ENCODE measurements at regions not wholly inside any gene's neighbourhood (a gene's known extent, or its start where the extent isn't known, plus 50 kb on each side); places are given as distances from the start of the nearest gene placed in this dataset.
"Not testable (repeated sequence)": the region's sequence is repeated elsewhere in the genome, so short reads cannot be mapped to it uniquely, and the experiment has no call there.

DNA sequence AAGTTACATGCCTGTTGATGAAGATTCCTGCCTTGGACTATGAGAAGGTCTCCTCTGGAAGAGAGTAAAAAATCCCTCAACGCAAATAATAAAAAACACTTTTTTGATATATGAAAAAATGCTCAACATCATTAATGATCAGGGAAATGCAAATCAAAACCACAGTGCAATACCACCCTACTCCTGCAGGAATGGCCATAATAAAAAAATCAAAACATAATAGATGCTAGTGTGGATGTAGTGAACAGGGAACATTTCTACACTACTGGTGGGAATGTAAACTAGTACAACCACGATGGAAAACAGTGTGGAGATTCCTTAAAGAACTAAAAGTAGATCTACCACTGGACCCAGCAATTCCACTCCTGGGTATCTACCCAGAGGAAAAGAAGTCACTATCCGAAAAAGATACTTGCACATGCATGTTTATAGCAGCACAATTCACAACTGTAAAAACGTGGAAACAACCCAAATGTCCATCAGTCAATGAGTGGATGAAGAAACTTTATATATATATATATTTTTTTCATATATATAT, 352.1 kb downstream of the SOX9 start:
- not testable (repeated sequence) for DNase-seq (ENCODE audit: low spot score)

DNA sequence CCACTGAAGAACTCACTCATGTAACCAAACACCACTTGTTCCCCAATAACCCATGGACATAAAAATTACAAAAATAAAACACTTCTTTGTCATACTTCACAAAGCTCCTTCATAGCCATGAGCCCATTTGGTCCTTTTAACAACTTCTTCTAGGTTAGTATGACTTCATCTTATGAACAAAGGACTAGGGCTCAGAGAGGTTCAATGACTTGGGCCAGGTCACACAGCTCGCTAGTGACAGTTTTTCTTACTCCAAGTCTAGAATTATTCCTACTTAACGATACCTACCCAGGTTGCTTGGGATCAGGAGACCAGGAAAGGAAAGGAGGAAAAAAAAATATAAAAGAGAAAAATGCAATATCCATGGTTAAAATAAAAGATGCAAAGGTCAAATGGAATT, 353.4 kb downstream of the SOX9 start:
- no peak for DNase-seq (ENCODE audit: low spot score)

DNA sequence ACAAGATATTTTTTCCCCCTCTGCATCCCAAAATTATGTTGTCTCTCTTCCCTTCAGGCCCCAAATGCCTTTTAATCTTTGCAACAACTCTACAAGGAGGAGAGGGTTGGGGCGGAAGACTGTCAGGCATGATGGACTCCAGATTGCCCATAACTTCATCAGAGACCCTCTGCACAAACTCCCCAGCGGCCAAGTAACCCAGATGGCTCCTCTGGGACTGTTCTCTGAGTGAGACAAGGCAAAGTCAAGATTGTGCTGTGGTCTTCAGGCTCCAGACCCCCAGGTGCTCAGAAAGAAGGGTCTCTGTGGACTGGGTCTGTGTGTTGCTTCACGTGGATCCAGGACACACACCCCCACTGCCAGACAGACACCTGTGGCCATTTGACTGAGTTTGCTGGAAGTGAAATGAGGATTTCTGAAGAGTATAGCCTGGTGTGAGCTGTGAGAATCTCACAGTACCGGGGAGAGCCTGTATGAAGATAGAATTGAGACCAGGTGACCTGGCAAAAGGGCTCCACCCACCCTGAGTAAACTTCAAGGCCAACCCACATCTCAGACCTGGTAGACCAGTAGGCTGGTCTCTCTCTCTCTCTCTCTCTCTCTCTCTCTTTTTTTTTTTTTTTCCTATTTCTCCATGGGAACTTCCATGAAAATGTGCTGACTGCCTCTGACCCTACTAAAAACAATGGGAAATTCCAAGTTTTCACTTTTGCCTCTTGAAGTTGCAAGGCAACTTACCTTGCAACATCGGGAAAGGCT, 354.1 kb downstream of the SOX9 start:
- DNase-seq (ENCODE audit: low spot score): no peak

DNA sequence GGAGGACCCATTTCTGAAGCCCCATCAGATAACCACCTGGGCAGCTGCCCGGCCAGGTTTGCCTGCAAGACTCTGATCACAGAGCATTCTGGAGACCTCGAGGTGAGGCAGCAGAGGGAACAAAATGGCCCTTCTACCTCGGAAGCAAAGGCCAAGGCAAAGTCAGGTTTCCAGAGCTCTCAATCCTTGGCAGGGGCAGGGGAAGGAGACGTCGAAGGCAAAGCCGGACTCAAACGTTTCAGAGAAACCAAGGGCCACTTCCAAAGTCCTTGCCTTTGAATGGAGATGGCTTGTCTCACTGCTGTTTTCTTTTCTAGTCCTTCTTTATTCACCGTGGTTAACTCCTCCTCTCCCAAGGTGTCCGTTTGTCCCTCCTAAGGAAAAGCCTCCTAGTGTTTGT, 355.3 kb downstream of the SOX9 start:
- no peak for DNase-seq (ENCODE audit: low spot score)

DNA sequence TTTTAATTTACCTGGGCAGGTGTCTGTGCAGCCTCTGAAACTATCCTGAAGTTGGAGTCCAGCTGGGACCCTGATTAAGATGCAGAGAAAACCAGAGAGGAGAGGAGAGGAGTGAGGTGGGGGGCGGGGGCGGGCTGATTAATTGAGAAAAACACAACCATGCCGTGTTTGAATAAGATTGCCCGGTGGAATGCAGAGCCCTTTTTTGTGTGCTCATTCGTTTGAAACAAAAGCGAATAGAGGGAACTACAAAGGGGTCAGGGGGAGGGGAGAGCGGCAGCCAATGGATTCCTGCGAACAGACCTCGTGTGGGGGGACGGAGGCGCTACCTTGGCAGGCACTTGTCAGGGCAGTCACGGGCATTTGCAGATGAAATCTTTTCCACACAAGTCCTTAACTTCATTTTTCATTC, 355.8 kb downstream of the SOX9 start:
- DNase-seq (ENCODE audit: low spot score): no peak

DNA sequence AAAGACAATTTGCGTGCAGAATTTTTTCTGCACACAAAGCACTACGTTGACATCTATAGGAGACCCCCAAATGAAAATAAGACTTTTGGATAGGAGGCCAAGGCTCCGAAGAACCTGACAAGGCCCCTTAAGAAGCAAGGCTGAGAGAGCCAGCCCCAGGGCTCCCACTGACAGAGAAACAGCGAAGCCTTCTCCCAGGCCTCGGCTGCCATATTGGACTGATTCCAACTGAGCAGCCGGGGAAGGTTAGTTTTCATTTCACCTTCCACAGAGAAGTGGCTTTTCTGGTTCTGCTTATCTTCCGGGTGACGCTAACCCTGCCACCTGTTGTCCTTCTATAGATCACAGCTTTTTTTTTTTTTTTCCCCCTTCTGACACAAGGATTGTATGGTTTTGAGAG, 356.7 kb downstream of the SOX9 start:
- no peak for DNase-seq (ENCODE audit: low spot score)

DNA sequence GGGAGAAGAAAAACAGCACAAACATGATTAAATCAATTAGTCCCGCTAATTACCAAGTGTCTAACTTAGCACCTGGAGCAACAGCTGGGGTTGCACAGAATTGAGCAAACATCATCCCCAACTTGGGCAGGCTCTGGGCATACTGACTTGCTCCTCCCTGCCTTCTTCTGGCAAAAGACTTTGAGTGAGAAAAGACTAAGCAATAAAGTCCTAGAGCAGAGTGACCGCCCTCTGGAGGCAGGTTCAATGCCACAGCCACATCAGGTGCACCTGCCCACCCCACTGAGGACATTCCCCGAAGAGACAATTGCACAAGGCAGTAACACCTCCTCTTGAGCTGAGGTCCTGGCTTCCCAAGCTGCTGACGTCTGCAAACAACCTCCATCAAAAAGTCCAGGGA, 358.3 kb downstream of the SOX9 start:
- DNase-seq (ENCODE audit: low spot score): no peak

DNA sequence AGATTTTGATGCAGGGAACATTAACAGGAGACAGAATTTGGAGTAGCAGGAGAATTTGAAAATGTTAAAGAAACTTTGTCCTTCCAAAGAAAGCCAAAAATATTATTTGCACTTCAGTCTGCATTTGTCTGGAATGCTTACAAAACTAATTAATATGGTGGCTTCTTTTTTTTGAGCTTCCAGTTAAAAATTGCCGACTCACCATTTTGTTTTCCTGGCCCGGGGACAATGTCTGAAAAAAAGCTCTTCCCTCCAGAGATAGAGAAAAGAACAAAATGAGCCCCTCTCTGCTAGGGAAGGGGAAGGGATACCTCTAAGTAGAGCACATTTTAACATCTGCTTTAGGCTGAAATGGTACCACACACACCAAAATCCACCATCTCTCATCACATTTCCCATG, 360.8 kb downstream of the SOX9 start:
- no peak for DNase-seq (ENCODE audit: low spot score)

DNA sequence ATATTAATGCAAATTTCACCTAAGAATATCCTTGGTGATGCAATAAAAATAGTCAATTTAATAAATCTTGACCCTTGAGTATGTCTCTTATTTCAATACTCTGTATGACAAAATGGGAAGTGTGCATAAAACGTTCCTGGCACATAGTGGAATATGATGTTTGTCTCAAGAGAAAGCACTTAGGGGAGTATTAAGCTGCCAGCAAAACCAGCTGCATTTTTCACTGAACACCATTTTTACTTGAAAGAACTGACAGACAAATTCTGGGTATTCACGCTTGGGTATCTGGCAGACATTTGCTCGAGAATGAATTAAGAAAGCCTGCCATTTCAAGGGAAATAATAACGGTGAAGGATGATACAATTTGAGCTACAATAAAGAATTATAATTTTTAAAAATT, 364.8 kb downstream of the SOX9 start:
- no peak for DNase-seq (ENCODE audit: low spot score)

DNA sequence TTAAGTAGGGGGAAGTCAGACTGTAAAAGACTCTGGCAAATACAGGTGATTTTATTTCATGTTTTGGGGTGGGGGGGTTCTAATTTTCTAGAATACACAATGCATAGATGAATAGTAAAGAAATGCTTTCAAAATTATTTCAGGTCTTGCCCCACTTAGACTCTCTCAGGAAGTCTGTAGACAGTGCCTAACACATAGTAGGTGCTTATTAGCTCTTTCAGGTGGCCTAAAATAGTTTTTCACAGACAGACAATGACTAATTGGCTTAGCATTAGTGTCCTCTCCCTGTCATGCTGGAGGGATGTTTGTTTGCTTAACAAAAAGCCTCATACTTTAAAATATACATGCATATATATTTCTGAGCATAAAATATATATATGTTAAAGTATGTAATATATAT, 366.0 kb downstream of the SOX9 start:
- DNase-seq (ENCODE audit: low spot score): no peak

DNA sequence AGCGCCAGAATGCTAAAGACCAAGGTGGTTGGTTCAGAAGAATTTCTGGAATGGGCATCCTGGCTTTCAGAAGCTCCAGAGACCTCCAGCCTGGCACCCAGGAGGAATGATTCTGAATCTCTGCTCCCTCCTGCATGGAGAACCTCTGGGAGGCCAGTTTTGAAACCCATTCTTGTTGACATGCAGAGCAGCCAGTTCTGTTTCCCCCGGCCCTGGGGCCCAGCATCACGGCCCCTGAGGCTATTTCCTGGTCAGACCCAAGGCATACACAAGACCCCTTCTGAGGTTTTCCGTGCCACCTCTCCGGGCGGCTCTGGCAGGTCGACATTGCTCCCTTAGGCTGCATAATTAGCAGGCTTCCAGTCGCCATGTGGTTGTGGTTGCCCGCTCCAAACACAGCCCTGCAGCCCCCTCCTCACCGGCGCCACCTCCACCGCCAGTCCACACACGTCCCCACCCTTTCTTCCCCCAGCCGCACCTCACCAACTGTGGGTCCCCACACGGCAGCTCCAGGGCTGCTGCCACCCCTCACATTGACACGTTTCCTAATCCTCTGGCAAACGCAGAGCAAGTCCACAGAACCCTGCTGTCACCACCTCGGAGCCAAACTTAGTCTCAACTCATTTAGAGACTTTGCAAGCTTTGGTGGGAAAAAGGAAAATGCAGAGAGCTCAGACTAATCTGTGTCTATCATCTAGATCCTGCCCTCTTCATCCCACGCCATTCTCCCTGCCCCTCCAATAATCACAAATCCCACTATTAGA, 367.1 kb downstream of the SOX9 start:
- no peak for DNase-seq (ENCODE audit: low spot score)

DNA sequence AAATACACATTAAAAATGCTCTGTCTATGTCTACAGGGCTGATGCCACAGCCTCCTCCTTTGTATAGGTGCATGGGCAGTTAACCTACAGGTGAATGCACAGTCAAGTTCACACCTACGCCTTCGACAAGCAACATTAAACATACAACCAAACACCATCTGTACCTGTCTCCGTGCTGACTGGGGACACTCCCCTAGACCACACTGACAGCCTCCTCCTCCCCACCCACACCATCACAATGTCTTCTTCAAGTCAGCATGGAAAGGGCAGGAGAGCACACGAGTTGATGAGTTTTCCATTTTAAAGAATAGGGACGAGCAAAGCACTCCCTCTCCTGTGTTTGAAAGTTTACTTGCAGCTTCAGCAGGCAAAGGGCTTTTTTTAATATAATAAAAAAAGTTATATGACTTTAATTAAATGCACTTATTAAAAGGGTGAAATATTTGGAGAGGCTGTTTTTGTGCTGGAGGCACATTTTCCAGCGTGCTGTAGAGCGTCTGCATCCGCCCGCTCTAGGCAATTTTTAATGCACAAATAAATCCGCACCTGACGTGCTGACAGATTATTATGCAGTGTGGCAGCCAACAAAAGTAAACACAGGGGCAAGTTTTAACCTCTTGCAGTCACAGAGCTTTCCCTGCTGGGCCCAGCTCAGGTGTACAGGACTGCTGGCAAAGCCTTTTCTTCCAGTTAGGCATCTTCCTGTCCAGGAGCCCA, 367.9 kb downstream of the SOX9 start:
- no peak for DNase-seq (ENCODE audit: low spot score)

DNA sequence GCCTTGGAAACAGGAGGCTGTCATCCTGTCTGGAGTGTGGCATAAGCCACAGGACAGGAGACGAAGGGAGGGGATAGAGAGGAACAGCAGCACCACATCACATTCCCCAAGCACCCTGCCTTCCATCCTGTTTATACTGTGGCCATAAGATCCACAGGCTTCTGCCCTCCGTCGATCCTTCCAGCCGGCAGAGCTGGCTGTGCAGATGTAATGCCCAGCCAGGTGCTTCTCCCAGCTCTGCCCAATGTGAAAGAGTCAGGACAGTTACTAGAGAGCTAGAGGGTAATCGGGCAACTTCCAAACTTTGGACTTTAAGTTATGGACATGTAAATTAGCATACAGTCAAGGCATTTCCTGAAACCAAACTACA, 368.4 kb downstream of the SOX9 start:
- DNase-seq (ENCODE audit: low spot score): no peak

DNA sequence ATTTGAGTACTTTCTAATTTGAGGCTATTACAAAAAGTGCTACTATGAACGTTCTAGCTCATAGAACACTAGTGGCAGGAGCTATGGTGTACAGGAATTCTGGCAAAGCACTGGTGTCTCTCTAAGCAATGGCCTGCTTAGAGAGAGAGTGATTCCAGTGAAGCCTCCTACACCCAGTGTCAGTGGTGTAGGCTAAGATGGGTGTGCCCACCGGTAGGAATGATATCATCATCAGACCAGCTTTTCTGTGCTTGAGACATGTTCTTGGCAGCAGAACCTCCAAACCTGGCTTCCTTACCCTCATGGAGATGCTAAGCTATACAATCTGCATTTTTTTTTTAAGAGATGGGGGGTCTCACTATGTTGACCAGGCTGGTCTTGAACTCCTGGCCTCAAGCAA, 370.3 kb downstream of the SOX9 start:
- DNase-seq (ENCODE audit: low spot score): no peak

DNA sequence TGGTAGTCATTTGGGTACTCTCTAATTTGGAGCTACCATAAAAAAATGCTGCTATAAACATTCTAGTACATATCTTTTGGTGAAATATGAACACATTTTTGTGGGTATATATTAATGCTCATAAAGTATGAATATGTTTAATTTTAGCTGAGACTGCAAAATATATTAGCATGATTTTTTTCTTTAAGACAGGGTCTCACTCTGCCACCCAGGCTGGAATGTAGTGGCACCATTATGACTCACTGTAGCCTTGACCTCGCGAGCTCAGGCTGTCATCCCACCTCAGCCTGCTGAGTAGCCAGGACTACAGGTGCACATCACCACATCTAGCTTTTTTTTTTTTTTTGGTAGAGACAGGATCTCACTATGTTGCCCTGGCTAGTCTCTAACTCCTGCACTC, 371.7 kb downstream of the SOX9 start:
- no peak for DNase-seq (ENCODE audit: low spot score)

DNA sequence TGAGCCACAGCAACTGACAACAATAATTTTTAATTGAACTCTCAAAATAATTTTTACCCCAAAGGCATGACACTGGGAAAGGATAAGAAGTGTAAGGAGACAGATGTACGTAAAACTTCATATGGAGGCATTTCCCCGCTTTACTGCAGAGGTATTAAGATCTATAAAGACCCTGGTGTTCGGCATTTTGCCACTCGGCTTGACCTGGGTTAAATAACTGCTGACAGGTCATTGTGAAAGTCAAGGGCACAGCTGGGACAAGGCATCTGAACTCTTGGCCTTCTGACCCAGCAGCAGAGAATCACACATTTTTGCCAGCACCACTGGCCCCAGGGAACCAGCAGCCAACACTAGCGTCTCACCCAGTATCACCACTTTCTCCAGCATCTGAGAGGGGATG, 372.1 kb downstream of the SOX9 start:
- DNase-seq (ENCODE audit: low spot score): no peak

DNA sequence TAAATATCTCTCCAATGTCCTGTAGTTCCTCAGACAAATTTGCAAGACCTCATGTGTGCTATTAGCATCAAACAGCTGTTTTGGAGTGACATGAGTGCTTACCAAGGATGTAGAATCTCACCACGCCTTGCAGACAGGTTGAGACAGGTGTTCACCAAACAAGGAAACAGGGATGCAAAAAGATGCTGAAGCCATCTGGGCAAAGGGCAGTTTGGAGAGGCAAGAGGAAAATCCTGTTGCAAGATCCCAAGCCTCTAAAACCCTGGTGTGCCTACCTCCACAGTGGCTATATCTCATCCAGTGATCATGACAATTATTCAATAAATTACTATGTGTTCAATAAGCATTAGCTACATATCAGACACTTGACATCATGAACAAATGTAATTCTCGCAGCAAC, 373.7 kb downstream of the SOX9 start:
- no peak for DNase-seq (ENCODE audit: low spot score)

DNA sequence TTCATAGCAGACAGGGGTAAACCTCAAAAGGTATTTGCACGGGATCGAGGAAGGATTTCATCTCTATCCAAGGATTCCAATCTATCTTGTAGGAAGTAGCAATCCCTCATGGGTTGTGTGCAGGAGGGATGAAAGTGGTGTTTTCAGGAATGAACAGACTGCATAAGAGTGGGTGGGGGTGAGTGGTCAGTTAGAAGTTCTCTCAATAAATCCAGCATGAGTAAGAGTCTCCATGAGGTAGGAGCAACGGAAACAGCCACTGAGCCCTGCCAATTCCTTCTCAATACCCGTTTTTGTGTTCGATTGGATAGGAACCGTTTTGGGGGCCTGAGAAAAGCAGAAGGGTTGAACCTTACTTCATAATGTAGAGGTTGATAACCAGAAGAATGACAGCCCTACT, 375.6 kb downstream of the SOX9 start:
- DNase-seq (ENCODE audit: low spot score): no peak

DNA sequence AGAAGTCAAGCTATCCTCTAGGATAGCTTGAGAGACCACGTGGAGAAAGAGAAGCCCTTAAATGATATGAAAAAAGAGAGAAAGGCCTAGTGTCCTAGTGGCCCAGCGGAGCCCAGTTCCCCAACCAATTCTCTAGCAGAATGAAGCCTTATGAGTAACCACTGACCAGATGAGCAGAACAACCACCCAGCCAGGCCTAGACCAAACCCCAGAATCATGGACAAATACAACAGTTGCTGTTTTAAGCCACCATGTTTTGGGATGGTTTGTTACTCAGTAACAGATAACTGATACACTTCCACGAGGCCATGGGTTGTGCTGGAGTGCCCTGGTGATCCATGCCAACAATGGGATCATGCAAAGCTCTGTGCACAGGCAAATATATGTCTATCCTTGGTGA, 377.1 kb downstream of the SOX9 start:
- DNase-seq (ENCODE audit: low spot score): no peak

DNA sequence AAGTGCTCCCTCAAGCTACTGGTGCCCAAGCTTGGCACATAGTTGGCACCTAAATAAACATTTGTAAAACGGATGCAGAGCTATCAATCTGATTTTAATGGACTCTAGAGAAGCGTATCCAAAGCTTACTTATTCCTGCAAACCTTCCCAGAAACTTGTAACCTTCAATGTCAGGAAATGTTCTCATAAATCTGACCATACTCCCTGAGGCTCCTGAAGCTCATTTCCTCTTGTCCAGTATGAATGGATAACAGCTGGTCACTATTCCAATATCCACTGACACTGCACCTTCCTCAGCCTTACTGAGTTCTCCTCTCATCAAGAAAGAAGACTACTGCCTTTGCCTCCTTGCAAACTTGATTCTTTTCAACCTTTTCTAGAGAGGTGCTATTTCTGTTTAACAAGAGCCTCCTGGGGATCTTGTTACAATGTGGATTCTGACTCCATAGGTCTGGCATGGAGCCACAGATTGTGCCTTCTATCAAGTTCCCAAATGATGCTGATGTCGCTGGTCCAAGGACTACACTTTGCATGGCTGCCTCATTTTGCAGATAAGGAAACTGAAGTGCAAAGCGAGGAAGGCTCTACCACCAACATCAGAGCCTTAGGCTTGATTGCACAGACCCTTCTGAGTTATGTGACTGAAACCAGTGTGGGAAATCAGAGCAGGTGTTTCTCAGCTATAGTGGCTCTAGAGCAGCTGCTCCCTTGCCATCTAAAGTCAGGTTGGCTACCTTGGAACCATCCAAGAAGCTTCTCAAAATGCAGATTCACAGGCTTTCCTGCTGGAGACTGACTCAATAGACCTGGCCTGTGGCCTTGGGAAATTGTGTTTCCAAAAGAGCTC, 377.8 kb downstream of the SOX9 start:
- DNase-seq (ENCODE audit: low spot score): no peak

DNA sequence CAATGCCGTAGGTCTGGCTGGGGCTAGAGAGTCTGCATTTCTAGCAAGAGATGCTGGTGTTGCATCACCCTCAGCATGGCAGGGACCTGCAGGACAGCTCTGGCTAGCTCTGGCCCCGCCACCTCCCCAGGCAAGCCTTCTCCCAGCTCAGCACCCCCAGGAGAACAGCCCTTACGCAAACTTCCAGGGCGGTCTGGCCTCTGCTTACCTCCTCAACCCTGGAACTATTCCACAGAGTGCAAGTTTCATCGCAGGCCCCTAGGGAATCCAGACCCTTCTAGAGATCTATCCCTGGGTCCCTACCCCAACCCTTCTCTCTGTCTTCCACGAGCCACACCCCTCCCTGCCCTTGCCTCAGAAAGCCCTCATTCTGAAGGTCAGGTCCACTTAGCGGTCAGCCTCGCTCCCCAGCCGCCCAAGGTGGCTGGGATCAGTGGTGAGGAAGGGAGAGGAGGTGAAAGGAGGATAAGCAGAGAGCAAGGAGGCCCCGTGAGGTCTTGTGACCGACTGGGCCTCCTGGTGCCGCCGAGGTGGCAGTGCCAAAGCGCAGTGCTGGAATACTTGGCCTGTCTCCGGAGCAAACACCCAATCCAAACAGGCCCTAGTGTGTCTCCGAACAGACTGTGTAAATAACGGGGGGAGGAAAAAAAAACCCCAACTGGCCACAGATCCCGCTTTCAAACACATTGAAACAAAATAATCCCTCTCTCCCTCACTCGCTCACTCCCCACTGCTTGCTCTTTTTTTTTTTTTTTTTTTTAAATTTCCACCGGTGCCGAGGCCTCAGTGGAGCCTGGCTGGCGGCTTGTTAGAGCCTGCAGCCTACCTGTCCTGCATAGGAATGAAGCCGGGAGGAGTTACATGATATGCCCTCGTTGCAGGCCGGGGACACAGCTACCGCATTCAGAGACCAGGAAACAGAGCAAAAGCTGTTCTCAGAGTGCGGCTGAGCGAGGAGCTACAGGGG, 380.9 kb downstream of the SOX9 start:
- no peak for DNase-seq (ENCODE audit: low spot score)

All from AG08396 (cell line).